CD1c-positive myeloid dendritic cell (primary cell): ENCODE measurements at regions not wholly inside any gene's neighbourhood (a gene's known extent, or its start where the extent isn't known, plus 50 kb on each side); places are given as distances from the start of the nearest gene placed in this dataset.
A peak's percentile ranks its signal among the peaks of the same experiment; 100 is the strongest.

Source experiments
- DNase-seq: peaks from one replicate; pipeline ENCODE4 v3.0.0-alpha.2; 2016; ENCODE audit errors: extremely low spot score

DNA sequence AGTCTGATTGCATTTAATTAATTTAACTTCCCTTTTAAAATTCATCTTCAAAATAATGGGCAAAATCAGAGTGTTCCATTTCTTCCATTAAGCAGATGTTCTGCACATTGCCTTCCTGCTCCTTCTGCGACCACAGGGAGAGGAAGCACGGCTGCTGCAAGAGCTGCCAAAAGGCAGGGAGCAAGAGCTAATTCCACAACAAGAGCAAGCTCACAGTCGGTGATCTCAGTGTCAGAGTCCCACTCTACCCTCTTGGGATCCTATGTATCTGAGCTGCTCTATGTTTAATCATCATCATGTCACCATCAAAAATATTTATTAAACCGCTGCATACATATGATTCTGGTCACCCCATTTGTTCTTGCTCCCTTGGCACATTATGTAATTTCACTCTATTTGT, 255.3 kb upstream of the CAMK1G start:
- DNase-seq = no peak

DNA sequence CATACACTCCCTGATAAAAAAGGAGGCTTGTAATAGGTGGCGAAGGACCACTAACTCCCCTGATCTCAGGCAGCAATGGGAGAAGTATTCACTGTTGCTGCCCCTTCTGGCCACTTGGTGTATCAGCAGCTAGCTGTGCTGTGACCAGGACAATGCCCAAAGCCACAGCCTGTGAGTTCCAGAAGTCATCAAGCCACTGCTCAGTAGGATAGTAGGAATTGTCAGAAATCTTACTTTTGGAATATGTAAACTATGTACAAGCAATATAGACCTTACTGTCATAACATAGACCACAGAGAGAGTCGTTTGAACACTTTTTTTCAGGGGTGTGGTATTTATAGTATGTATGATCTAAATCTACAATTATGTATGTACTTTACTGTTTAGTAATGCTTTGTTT, 248.3 kb upstream of the CAMK1G start:
- peak; percentile 13 for DNase-seq

DNA sequence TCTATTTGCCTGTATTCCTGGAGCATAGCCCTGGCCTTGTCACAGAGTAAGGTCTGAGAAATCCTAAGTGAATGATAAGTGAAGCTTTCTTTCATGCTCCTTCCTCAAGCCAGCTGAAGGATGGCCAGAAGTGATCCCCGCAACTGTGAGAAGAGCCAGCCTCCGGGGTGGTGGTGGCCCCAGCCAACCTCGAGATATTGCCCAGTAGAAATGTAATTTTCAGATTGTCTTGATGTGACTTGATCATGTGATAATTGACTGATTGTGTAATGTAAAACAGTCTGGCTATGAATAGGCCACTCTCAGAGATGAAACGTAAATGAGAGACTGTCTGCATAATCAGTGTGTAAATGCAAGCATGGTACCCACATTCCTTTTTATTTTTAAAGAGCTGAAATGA, 242.4 kb upstream of the CAMK1G start:
- no peak for DNase-seq

DNA sequence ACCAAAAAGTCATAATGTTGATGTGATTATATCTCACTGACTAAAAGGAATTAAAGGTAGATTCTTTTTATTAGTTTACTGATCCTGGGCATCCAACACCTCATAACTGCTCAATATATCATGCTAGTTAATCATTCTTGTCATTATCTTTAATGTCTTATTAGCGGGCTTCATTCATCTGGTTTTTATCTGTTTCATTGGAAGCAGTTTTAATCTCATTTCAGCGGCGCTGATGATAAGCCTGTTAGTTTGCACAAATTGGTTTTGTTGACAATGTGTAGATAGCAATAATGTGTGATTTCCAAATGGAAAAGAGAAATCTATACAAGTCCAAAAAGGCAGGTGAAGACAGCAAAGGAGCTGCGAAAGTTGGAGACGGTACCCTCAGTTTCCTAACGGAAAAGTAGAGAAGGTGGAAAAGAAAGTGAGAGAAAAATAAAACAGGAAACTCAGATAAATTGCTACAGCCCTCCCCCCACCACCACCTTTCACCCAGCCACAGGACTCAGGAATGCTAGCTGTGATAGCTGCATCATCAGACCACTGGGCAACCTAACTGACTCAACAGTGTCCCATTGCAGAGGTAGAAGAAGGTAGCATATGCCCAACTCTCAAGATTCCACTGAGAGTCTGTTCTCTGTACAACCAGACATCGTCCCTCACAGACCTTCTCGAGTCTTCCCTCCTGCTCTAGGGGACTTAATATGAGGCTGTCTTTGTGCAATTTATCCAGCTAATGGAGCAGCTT, 241.7 kb upstream of the CAMK1G start:
- no peak for DNase-seq

DNA sequence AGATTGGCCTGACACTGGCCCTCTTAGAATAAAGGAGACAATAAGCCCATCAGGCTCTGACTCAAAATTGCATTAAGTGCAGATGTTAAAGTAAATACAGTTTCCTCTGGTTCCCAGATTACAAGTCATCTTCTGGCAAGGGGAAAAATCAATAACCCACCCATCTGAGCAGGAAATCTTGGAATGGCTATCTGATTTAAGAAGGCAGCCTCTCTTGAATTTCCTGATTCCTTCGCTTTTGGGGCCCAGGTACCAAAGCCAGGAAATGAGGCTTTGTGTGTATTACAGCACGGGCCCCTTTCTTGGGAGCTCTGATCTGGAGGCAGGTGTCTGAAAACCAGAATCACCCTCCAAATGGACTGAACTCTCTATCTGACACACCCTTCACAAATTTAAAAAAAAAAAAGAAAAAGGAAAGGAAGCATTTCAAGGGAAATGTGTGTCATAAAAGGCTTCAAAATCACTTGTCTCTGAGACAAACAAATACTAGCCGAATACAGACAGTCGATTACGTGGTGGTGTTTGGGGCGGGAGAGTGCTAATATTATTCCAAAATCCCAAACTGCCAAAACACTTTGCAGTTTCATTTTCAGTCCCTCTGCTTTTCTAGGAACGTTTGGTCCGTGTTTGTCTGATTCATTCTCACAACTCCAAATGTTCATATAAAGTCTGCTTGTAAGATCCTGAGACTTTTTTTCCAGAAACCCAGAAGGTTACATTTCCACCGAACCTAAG, 240.9 kb upstream of the CAMK1G start:
- DNase-seq = no peak

DNA sequence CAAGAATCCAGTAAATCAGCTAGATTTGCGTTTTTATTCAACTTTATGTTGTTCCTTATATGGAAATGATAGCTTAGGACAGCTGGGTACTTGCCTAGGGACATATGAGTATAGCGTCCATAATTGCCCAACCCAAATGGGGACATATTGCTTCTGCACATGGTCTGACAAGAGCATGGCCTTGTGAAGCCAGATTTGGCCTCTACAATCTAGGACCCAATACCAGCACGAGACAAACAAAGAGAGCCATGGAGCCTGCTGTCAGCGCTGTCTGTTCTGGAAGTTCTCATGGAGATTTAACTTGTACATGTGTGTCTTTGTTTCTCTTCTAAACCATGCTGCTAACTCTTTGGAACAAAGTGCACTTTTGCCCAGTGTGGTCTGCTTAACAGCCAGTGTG, 240.0 kb upstream of the CAMK1G start:
- DNase-seq = no peak

DNA sequence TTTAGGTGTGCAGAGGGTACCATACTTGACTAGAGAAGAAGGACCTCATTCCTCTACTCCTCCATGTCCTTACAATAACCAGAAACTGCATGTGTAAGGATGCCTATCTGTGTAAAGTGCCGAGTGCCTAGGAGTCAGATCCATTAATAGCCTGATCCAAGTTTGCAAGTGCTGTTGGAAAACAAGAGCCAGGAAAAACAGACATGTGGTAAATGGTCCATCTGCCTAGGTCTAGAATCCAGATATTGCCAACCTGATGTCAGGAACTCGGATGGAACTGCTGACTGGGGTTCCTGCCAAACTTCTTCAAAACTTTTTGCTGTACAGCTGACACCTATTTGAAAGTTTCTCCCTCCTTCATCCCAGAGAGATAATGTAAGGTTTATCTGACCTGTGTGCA, 239.4 kb upstream of the CAMK1G start:
- DNase-seq = no peak

DNA sequence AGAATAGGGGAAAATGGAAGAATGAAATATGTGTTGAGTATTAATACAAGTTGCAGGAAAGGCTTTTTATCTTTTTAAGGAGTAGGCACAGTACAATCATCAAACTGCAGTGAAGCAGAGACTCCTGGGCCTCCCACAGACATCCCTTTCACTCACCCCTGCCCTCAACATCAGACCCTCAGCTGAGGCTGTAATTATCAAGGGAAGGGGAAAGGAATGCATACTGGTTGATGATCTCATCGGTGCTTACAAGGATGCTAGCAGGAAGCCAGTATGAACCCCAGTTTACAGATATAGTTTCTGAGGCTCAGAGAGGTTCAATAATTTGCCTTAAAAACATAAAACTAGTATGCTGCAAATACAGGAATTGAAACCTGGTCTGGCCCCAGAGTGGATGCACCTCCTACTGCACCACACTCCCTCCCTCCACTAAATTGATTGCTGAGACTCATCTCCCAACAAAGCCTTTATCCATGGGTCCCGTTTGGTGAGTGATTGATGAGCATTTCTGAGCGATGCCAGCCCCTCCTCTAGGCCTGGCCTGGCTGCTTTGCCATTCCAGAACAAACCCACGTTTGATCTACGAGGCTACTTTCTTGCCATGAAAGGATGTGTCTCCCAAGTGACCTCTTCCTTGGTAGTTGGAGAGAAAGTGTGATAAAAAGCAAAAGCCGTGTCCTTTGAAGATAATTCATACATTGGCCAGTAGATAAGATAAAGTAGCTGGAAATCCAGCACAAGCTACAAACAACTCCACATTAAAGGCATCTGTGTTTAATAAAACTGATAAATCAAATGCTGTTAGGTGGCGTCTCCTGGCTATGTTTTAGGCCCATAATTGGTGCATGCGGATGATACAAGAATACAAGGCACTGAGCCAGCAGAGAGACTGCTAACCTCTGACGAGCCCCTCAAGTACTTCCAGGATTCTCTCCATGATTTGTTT, 233.9 kb upstream of the CAMK1G start:
- no peak for DNase-seq

DNA sequence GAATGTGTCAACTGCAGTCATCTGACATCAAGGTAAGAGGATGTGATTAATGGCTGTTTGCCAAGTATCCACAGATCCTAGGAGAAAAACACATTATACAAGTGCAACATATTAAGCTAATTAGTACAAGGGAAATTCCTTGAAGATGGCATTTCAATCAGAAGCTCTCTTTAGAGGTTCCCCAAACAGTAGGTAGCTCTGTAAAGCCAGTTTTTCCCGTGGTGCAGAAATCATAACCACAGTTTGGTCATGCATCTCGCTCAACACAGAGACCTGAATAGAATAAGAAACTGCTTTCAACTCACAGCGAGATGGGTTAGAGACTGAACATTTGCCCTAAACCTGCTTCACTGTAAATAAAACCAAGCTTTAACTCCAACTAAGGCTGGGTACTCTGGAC, 230.5 kb upstream of the CAMK1G start:
- DNase-seq = no peak

DNA sequence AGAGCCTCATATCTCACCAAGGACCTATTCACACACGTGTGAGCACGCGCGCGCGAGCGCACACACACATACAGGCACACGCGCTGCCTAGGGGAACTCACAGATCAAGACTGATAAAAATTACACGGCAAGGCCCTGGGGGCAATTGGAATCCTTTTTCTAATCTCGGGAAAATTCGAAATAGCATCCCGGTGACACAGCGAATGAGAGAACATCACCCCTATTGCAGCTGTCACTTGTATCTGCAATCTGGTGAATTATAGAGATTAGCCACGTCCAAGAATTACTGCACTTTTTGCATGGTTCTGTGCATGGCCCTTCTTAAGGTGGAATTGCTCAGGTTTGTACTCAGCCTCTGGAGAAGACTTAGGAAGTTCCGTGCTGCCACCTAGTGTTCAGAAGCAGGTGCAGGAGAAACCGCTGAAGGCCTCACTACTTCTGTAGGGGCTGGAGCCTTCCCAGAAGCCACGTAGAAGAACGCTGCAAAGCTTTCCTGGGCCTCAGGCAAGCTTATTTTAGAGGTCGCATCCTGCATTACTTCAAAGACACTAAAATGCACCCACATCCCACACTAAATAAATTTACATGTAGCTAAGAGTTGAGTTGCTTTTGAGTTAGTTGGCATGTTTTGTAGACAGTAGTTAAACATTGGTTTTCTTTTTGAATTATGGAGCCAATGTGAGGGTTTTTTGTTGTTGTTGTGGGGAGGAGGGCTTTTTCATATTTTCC, 229.2 kb upstream of the CAMK1G start:
- DNase-seq = peak; percentile 65

DNA sequence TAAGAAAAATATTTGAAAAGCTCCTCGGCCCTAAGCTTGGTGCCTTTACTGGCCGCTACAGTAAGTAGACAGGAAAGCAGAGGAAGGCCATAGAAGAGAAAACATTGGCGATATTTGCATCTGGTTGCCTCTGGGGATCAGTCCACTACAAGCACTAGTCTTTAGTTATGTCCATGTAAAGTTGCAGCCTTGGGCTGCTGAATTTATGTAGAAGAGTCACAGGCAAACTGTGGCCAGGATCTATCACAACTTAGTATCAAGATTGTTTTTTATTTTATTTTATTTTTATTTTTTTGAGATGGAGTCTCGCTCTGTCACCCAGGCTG, 228.7 kb upstream of the CAMK1G start:
- DNase-seq = no peak

DNA sequence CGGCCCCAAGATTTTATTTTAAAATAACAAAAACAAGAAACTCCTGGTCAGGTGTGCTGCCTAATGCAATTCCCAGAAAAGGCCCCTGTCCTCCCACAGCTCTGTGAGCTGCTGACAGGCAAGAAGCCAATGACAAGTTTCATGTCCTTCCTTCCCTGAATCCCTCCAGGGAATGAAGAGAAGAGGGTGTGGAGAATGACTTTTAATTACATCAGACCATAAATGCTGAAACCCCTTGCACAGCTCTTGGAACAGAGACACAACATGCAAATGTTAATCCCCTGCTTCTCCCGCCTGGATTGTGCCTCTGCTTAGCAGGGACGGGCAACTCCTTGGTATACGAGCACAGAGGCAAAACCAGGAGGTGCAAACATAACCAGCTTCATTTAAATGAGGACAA, 228.1 kb upstream of the CAMK1G start:
- no peak for DNase-seq

DNA sequence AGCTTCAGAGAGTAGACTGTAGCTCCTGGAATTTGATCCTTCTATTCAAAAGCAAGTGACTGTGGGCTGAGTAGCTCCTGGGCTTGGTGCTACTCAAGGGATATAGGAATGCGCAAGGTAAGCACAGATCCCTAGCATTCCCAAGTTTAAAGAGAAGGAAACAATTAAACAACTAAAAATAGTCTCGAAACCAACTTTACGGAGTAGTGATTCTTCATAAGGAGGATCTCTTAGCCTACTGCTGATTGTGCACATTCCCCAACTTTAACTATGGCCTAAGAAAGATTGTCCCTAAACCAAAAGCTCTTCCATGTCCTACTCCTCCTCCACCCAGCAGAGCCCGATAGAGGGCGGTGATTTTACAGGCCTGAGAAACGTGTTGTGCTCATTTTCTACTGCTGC, 226.5 kb upstream of the CAMK1G start:
- no peak for DNase-seq

DNA sequence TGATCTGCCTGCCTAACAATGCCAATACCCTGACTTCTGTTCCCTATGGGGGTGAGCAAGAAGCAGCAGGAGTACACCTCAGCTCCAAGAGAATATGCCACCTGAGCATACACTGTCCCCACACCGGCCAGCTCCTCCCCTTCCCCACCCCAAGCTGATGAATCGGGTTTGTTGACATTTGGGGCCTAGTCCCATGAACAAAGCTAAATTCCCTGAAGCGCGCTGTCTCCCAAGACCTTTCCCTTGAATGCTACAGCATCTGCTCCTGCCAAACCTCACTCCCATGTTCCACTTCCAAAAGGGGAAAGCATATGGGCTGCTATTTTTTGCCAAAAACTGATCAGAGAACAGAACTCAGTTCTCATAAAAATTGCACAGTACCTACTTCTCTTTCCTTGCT, 220.4 kb upstream of the CAMK1G start:
- no peak for DNase-seq

DNA sequence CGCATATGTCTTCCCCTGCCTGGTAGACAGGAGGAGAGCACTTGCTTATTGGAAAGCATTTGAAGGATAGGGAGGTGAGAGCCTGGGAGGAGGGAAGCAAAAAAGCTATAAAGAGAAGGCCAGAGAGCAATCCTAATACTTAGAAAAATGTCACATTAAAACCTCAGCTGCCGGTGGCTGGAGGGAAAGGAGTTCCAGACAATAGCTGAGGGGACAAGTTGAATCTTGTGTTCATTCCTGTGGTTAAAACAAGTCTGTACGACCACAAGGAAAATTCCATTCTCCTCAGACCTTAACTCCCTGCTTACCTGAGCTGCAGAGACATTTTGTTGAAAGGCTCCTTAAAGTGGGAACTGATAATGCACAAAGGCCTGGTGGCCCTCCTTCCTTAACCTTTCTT, 218.8 kb upstream of the CAMK1G start:
- DNase-seq = no peak

DNA sequence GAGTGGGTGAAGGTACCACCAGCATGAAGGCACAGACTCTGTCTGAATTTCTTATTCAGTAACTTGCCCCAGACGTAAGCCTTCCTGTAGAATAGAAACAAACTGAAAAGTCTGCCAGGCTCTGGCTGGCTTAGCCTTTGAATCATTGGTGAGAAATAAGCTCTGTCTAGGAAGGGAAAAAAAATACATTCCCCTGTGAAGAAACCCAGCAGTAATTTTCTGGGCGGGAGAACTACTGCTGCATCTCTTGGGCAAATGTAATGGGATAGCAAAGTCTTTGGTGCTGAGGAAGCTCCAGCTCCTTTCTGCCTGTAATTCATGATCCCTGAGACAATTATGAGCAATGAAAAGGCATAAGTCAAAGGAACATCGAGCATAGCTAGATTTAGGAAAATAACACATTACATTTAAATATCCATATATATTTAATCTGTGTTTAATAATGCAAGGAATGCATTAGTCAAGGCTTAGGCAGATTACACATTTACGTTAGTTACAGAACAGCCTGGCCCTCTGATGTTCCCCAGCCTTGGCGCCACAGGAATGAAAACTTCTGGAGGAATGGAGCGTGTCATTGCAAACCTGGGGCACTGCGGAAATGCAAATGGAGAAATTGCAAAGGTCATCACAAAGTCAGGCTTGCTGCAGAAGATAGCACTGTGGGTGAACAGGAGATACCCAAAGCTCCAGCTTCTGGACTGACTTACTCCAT, 216.3 kb upstream of the CAMK1G start:
- no peak for DNase-seq

DNA sequence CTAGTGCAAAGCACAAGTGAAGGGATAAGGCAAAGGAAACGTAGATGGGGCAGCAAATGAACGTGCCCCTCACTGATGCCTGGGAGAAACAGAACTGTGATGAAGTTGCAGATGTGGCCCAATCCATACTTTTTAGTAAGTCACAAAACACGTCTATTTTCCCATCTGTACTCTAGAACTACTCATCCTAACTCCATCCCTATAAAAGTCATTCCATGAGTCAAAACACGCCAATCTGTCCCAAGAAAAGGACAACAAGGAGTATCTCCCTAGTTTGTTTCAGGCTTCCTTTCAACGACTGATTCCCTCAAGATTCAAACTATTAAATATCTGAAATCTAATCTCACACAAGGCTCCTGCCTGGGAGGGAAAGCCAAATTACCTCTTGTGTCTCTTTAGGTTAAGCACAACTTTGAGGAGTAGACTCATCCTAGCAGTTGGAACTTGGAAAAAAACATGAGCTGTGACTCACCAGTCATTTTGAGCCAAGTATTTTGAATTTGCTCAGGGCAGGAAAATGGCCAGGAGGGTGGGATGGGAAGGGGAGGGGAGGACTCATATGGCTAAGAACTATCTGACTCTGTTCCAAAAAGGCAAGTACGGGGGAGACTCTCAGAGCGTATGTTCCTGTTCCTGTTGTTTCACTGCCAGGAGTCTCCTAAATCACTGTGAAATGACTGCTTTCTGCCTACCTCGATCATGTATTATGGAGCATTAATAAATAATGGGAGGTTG, 214.5 kb upstream of the CAMK1G start:
- no peak for DNase-seq

DNA sequence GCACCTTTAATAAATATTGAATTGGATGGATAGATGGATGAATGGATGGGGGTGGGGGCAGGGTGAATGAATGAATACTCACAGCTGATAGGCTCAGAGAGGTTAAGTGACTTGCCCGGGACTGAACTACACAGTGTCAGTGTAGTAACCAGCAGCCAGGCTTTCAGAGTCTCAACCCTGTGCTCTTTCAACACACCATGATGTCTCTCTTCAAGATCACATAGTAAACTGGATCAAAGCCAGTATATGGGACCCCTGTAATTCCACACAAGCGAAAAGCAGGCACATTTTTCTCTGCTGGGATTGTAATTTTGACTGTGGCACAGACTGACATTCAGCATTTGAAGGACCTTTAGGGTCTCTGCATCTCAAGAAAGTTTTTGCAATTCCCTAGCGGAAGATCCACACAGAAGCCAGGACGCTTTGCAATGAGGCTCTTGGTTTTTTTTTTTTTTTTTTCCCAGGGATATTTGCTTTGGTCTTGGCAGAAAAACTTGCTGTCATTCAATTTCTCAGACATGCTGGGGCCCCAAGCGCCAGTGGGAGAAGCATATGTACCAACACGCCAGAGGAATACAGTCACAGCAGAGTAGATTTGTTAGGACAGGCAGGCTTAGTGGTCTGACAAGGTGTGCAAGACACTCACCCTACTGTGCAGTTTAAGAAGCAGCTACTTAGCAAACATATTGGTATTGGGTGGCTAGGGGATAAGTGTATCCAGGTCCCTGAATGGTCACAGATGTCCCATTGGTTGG, 213.1 kb upstream of the CAMK1G start:
- no peak for DNase-seq

DNA sequence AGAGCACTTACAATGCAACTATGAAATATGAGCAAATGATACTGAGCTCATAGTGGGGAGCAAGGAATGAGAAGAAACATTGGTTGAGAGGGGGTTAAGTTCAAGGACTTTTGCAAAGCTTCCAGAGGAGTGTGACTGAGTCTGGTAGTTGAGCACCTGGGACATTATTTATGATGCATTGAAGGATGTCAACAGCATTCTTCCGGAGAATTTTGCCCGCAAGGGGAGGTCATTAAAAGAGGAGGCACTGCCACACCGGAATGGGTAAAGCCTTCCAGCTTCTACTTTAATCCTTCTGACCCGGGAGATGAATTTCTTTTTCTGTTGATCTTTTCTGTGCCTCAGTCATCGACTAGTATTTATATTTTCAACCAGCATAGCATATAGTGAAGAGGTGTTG, 208.4 kb upstream of the CAMK1G start:
- no peak for DNase-seq
